AG04449 (cell line): ENCODE measurements at regions not wholly inside any gene's neighbourhood (a gene's known extent, or its start where the extent isn't known, plus 50 kb on each side); places are given as distances from the start of the nearest gene placed in this dataset.
"Not testable (repeated sequence)": the region's sequence is repeated elsewhere in the genome, so short reads cannot be mapped to it uniquely, and the experiment has no call there.

Source experiments
- CTCF ChIA-PET: fragments of 350-600 bp; formaldehyde crosslinking; extraction: SDS; loops from one replicate; lab custom pipeline; 2021; ENCODE audit warnings: antibody characterized with exemption; lab: Yijun Ruan, JAX
- POLR2A ChIA-PET: fragments of 400-600, 350-600 bp; formaldehyde crosslinking; extraction: SDS; loops from one replicate; lab custom pipeline; 2020; ENCODE audit warnings: antibody characterized with exemption, inconsistent platforms; lab: Yijun Ruan, JAX
- DNase-seq: peaks from one replicate; pipeline ENCODE4 v3.0.0-alpha.2; 2010; ENCODE audit warnings: low read depth, low spot score
- H3K4me3 ChIP-seq: 2 replicates; pipeline ENCODE4 v1.5.1; 2011; ENCODE audit warnings: low read depth, mild to moderate bottlenecking, control low read depth, low read length
- CTCF ChIP-seq: IDR thresholded peaks from one replicate; pipeline ENCODE4 v1.5.1; 2011; ENCODE audit warnings: mild to moderate bottlenecking, moderate library complexity, low read length, control low read depth, inconsistent platforms; ENCODE audit not compliant: insufficient read depth; ENCODE audit errors: missing control alignments

- ChIA-PET POLR2A (no interaction called here), CTCF (no interaction called here)
- H3K4me3 ChIP-seq: no peak overlapping the region
- no peak for TF ChIP-seq CTCF
- DNase-seq: no peak
Measured at GRCh38 chr6:152811785-152812184, 61.2 kb downstream of the VIP start.

- ChIA-PET POLR2A (no interaction called here), CTCF (no interaction called here)
- DNase-seq: no peak
- no peak overlapping the region for H3K4me3 ChIP-seq
- no peak for TF ChIP-seq CTCF
Measured at GRCh38 chr6:152815230-152815872, 64.8 kb downstream of the VIP start.

GRCh38 chr6:152816055-152816454 is 65.5 kb downstream of the VIP start:
- ChIA-PET POLR2A (no interaction called here), CTCF (no interaction called here)
- no peak for DNase-seq
- no peak for TF ChIP-seq CTCF
- no peak overlapping the region for H3K4me3 ChIP-seq

GRCh38 chr6:152821525-152821924 is 70.9 kb downstream of the VIP start:
- no peak overlapping the region for H3K4me3 ChIP-seq
- TF ChIP-seq CTCF: no peak
- ChIA-PET POLR2A (no interaction called here), CTCF (no interaction called here)
- DNase-seq: no peak

GRCh38 chr6:152824666-152825065 is 74.1 kb downstream of the VIP start:
- ChIA-PET POLR2A (no interaction called here), CTCF (interaction anchor here (0.7 to 1.2 kb wide), 2 partner anchors 72 to 231 kb away, joined by 3 read pairs; no protein-coding TSS in a partner anchor)

GRCh38 chr6:152828431-152828830 is 77.8 kb downstream of the VIP start:
- no peak for DNase-seq
- ChIA-PET CTCF (no interaction called here), POLR2A (no interaction called here)
- no peak overlapping the region for H3K4me3 ChIP-seq
- TF ChIP-seq CTCF: no peak

More at GRCh38 chr6:152824666-152825065, 74.1 kb downstream of the VIP start:
- TF ChIP-seq CTCF: no peak
- DNase-seq: no peak
- no peak overlapping the region for H3K4me3 ChIP-seq

GRCh38 chr6:152834366-152834765 is 83.8 kb downstream of the VIP start:
- CTCF ChIA-PET, H3K4me3 ChIP-seq, DNase-seq, POLR2A ChIA-PET: not testable (repeated sequence)
